IPS DF 19.7 (cell line): ENCODE measurements at regions not wholly inside any gene's neighbourhood (a gene's known extent, or its start where the extent isn't known, plus 50 kb on each side); places are given as distances from the start of the nearest gene placed in this dataset.
"Not testable (repeated sequence)": the region's sequence is repeated elsewhere in the genome, so short reads cannot be mapped to it uniquely, and the experiment has no call there.

ENCODE experiments used
- DNase-seq: peaks from one replicate; pipeline ENCODE4 v3.0.0-alpha.2; 2013; ENCODE audit warnings: low read depth, low spot score

GRCh38 chr12:53870117-53870516 is 68.5 kb upstream of the HOXC13 start:
- no peak for DNase-seq

- no peak for DNase-seq
Measured at GRCh38 chr12:53871367-53871766, 67.3 kb upstream of the HOXC13 start.

GRCh38 chr12:53872367-53872766 is 66.3 kb upstream of the HOXC13 start:
- no peak for DNase-seq

GRCh38 chr12:53877961-53878360 is 60.7 kb upstream of the HOXC13 start:
- not testable (repeated sequence) for DNase-seq

GRCh38 chr12:53887006-53887405 is 51.6 kb upstream of the HOXC13 start:
- DNase-seq: no peak

GRCh38 chr12:53887881-53888280 is 50.8 kb upstream of the HOXC13 start:
- DNase-seq: no peak
